ENCODE measurements at regions not wholly inside any gene's neighbourhood (a gene's known extent, or its start where the extent isn't known, plus 50 kb on each side); places are given as distances from the start of the nearest gene placed in this dataset.
A peak's percentile ranks its signal among the peaks of the same experiment; 100 is the strongest.

GRCh38 chr5:68139611-68140441 lies 75.7 kb upstream of the PIK3R1 start:
- TF ChIP-seq CTCF (IDR thresholded peaks at IDR 0.05) = no peak
- H3K27ac ChIP-seq = no peak overlapping the region
- DNase-seq = no peak
- no peaks in the 10 kb centered on the region for H3K9me3 ChIP-seq
- no peak overlapping the region for H3K4me3 ChIP-seq
- H3K27me3 ChIP-seq = no peaks in the 10 kb centered on the region
- H3K36me3 ChIP-seq = no peaks in the 10 kb centered on the region
- H3K4me1 ChIP-seq = no peaks in the 10 kb centered on the region
- intact Hi-C loops (cut with DNase I) = no loop called here
- H3K9ac ChIP-seq (ENCODE audit: low read depth in 2 of 2, low read length in 2 of 2) = no peak overlapping the region

- H3K4me1 ChIP-seq = no peaks in the 10 kb centered on the region
- no peak for DNase-seq
- H3K9me3 ChIP-seq = no peaks in the 10 kb centered on the region
- H3K27me3 ChIP-seq = no peaks in the 10 kb centered on the region
- H3K4me3 ChIP-seq = no peak overlapping the region
- no peak overlapping the region for H3K9ac ChIP-seq (ENCODE audit: low read depth in 2 of 2, low read length in 2 of 2)
- no peak for TF ChIP-seq CTCF (IDR thresholded peaks at IDR 0.05)
- no peaks in the 10 kb centered on the region for H3K36me3 ChIP-seq
- no peak overlapping the region for H3K27ac ChIP-seq
- intact Hi-C loops (cut with DNase I) = no loop called here
Measured at GRCh38 chr5:68137511-68138140, 77.9 kb upstream of the PIK3R1 start.

- TF ChIP-seq CTCF (IDR thresholded peaks at IDR 0.05) = no peak
- Histone ChIP-seq H3K9me3 (no peaks in the 10 kb centered on the region), H3K36me3 (no peaks in the 10 kb centered on the region), H3K9ac (ENCODE audit: low read depth in 2 of 2, low read length in 2 of 2) (no peak overlapping the region), H3K27ac (no peak overlapping the region), H3K4me1 (no peaks in the 10 kb centered on the region), H3K4me3 (no peak overlapping the region), H3K27me3 (no peaks in the 10 kb centered on the region)
- intact Hi-C loops (cut with DNase I) = no loop called here
- DNase-seq = no peak
Measured at GRCh38 chr5:68134669-68135313, 80.8 kb upstream of the PIK3R1 start.

- TF ChIP-seq CTCF (IDR thresholded peaks at IDR 0.05) = no peak
- Histone ChIP-seq H3K4me3 (no peak overlapping the region), H3K36me3 (no peaks in the 10 kb centered on the region), H3K9ac (ENCODE audit: low read depth in 2 of 2, low read length in 2 of 2) (no peak overlapping the region), H3K27me3 (no peaks in the 10 kb centered on the region), H3K4me1 (no peaks in the 10 kb centered on the region), H3K27ac (no peak overlapping the region), H3K9me3 (no peaks in the 10 kb centered on the region)
- intact Hi-C loops (cut with DNase I) = no loop called here
- DNase-seq = peak; percentile 56
Measured at GRCh38 chr5:68134033-68134668, 81.4 kb upstream of the PIK3R1 start.

- no peaks in the 10 kb centered on the region for H3K36me3 ChIP-seq
- no peaks in the 10 kb centered on the region for H3K27me3 ChIP-seq
- intact Hi-C loops (cut with DNase I) = no loop called here
- no peak for TF ChIP-seq CTCF (IDR thresholded peaks at IDR 0.05)
- no peak overlapping the region for H3K27ac ChIP-seq
- H3K4me1 ChIP-seq = no peaks in the 10 kb centered on the region
- no peak overlapping the region for H3K4me3 ChIP-seq
- no peak for DNase-seq
- no peak overlapping the region for H3K9ac ChIP-seq (ENCODE audit: low read depth in 2 of 2, low read length in 2 of 2)
- H3K9me3 ChIP-seq = no peaks in the 10 kb centered on the region
Measured at GRCh38 chr5:68130253-68130652, 85.3 kb upstream of the PIK3R1 start.
